NT2/D1 (cell line): ENCODE measurements at regions not wholly inside any gene's neighbourhood (a gene's known extent, or its start where the extent isn't known, plus 50 kb on each side); places are given as distances from the start of the nearest gene placed in this dataset.

Source experiments
- DNase-seq: peaks from one replicate; pipeline ENCODE4 v3.0.0-alpha.2; 2011; ENCODE audit warnings: low read depth, low spot score
- H3K27me3 ChIP-seq: 2 replicates; pipeline ENCODE4 v1.6.0; 2011; ENCODE audit warnings: mild to moderate bottlenecking; ENCODE audit not compliant: insufficient read length, insufficient read depth
- H3K36me3 ChIP-seq: 2 replicates; pipeline ENCODE4 v1.6.1; 2011; ENCODE audit warnings: mild to moderate bottlenecking, low read length, mixed read lengths; ENCODE audit not compliant: insufficient read depth, insufficient read length
- H3K4me1 ChIP-seq: 2 replicates; pipeline ENCODE4 v1.5.1; 2011; ENCODE audit not compliant: insufficient read depth, insufficient read length
- H3K4me3 ChIP-seq: 2 replicates; pipeline ENCODE4 v1.5.1; 2011; ENCODE audit warnings: low read depth; ENCODE audit not compliant: insufficient read length
- H3K9ac ChIP-seq: 2 replicates; pipeline ENCODE4 v1.6.0; 2011; ENCODE audit warnings: low read depth; ENCODE audit not compliant: insufficient read length
- H3K9me3 ChIP-seq: 2 replicates; pipeline ENCODE4 v1.5.1; 2011; ENCODE audit warnings: mild to moderate bottlenecking, low read length; ENCODE audit not compliant: insufficient read depth
- SUZ12 ChIP-seq: IDR thresholded peaks from 2 replicates; pipeline ENCODE4 v1.6.1; 2011; ENCODE audit not compliant: insufficient read length, insufficient read depth; ENCODE audit errors: extremely low read depth
- YY1 ChIP-seq: IDR thresholded peaks from 2 replicates; pipeline ENCODE4 v1.6.1; 2011; ENCODE audit not compliant: insufficient read length, insufficient read depth
- ZNF274 ChIP-seq: IDR thresholded peaks from 2 replicates; pipeline ENCODE4 v1.6.1; 2011; ENCODE audit warnings: mild to moderate bottlenecking, low read depth, low read length

DNA sequence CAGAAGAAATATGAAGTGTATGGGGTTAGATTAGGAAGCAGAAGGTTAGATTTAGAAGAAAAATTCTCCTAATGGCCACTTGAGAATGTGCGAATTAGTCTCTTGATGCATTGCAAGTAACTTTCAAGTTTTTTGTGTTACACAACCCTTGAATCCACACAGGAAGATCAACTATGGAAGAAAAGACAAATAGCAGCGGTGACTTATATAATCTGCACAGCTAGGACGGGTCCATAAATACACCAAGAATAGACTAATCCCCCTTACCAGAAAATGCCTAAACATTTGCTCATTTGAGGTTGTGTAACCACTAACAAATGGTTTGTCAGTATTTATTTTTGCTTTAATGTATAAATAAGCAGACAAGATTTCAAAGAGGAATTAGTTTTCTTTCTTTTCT, 182.6 kb downstream of the TGFB2 start:
- DNase-seq, result no peak
- no peaks in the 10 kb centered on the region for H3K27me3 ChIP-seq
- H3K9ac ChIP-seq, result no peak overlapping the region
- TF ChIP-seq ZNF274 (no peak), SUZ12 (no peak), YY1 (no peak)
- no peak overlapping the region for H3K4me3 ChIP-seq
- no peaks in the 10 kb centered on the region for H3K4me1 ChIP-seq
- no peaks in the 10 kb centered on the region for H3K36me3 ChIP-seq
- no peaks in the 10 kb centered on the region for H3K9me3 ChIP-seq

GRCh38 chr1:218529646-218530300, 184.6 kb downstream of the TGFB2 start:
- TF ChIP-seq ZNF274, result no peak
- no peak for TF ChIP-seq YY1
- no peak for TF ChIP-seq SUZ12
- no peaks in the 10 kb centered on the region for H3K9me3 ChIP-seq

DNA sequence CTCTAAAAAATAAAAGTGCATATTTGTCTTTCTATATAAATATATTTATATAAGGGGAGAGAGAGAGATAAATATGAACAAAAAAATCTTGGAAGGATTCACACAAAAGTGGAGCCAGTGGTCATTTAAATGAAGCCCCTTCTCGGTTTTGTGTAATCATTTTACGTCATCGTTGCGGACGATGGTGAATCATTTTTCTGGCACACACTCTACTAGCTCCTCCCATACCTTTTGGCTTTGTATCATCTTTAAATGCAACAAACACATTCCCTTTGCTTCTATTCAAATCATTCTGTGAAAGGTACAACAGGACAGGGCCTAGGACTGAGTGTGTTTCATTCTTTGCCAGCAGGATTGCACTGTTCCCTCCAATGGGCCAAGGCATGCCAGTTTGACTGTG, 186.8 kb downstream of the TGFB2 start:
- Histone ChIP-seq H3K4me3 (no peak overlapping the region), H3K9ac (no peak overlapping the region), H3K4me1 (no peaks in the 10 kb centered on the region), H3K36me3 (no peaks in the 10 kb centered on the region), H3K27me3 (no peaks in the 10 kb centered on the region), H3K9me3 (no peaks in the 10 kb centered on the region)
- no peak for DNase-seq
- TF ChIP-seq SUZ12 (no peak), ZNF274 (no peak), YY1 (no peak)

More at GRCh38 chr1:218529646-218530300, 184.6 kb downstream of the TGFB2 start:
- Histone ChIP-seq H3K9ac (no peak overlapping the region), H3K4me1 (no peaks in the 10 kb centered on the region), H3K36me3 (no peaks in the 10 kb centered on the region), H3K27me3 (no peaks in the 10 kb centered on the region), H3K4me3 (no peak overlapping the region)
- no peak for DNase-seq

- H3K4me3 ChIP-seq, result no peak overlapping the region
Observed at GRCh38 chr1:218536296-218536986, 191.3 kb downstream of the TGFB2 start.

DNA sequence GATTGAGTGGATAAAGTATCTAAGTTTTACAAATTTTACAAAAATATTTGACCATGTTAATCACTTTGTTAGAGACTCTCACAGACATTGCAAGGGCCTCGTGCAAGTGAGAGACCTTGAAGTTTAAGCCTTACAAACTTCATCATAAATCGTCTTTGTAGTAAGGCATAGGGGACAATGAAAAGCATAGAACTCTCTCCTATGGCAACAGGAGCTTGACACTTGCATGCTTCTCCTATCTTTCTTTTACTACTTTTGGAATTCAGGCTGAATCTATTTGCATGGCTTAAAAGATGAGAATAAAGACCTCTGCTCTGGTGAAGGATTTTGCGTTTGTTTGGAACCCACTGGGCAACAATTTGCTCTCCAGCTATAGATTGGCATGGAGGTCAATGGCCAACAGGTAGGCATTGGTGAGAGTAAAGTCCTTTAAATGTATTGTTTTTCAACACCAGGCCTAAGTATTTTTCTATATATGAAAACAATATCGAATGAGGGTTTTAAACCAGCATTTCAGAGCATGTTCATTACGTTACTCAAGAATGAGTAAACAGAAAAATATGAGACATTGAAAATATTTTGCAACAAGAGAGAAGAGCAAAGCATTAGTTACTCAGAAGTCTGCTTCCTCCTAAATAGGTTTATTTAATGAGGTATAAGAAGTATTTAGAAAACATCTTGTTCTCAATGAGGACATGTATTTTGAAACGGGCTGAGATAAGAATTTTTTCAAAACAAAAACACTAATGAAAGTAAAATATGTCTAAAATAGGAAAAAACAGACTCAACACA, 192.2 kb downstream of the TGFB2 start:
- Histone ChIP-seq H3K36me3 (no peaks in the 10 kb centered on the region), H3K27me3 (no peaks in the 10 kb centered on the region), H3K9me3 (no peaks in the 10 kb centered on the region), H3K9ac (no peak overlapping the region), H3K4me1 (no peaks in the 10 kb centered on the region), H3K4me3 (no peak overlapping the region)
- no peak for TF ChIP-seq YY1
- no peak for TF ChIP-seq SUZ12
- DNase-seq, result no peak

More at GRCh38 chr1:218536296-218536986, 191.3 kb downstream of the TGFB2 start:
- TF ChIP-seq ZNF274, result no peak
- TF ChIP-seq YY1, result no peak
- no peak for TF ChIP-seq SUZ12
- Histone ChIP-seq H3K4me1 (no peaks in the 10 kb centered on the region), H3K27me3 (no peaks in the 10 kb centered on the region), H3K9me3 (no peaks in the 10 kb centered on the region), H3K9ac (no peak overlapping the region), H3K36me3 (no peaks in the 10 kb centered on the region)
- DNase-seq, result no peak

DNA sequence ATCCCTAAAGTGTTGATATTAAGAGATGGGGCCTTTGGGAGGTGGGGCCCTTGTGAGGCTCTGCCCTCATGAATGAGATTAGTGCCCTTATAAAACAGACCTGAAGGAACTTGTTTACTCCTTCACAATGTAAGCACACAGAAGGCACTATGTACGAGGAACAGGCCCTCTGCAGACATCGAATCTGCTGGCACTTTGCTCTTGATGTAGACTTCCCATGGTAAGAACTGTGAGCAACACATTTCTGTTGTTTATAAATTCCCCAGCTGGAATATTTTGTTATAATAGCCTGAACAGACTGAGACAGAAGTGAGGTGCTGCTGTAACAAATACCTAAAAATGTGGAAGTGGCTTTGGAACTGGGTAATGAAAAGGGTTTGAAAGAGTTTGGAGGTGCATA, 193.2 kb downstream of the TGFB2 start:
- H3K4me1 ChIP-seq, result no peaks in the 10 kb centered on the region
- no peak overlapping the region for H3K9ac ChIP-seq
- TF ChIP-seq ZNF274 (no peak), SUZ12 (no peak), YY1 (no peak)
- H3K36me3 ChIP-seq, result no peaks in the 10 kb centered on the region
- no peak for DNase-seq
- no peaks in the 10 kb centered on the region for H3K9me3 ChIP-seq
- H3K27me3 ChIP-seq, result no peaks in the 10 kb centered on the region
- no peak overlapping the region for H3K4me3 ChIP-seq

DNA sequence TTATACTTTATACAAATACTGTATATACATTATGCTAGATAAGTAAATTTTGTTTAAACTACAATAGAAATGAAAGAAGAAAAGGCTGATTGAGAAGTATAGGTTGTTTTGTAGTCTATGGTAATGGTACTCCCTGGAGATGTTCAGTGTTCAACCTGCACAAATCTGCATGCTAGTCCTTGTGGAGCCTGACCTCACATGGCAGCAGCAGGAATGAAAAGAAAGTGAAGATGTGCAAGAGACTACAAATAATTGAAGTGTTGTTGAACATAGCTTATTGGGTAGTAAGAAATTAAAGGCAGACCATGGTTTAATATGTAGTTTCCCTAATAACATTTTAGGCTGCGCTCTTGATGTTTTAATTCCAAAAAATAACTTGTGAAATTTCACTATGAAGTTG, 201.2 kb downstream of the TGFB2 start:
- no peak for DNase-seq
- H3K27me3 ChIP-seq, result no peaks in the 10 kb centered on the region
- H3K9me3 ChIP-seq, result no peaks in the 10 kb centered on the region
- no peaks in the 10 kb centered on the region for H3K4me1 ChIP-seq
- TF ChIP-seq ZNF274 (no peak), SUZ12 (no peak), YY1 (no peak)
- H3K4me3 ChIP-seq, result no peak overlapping the region
- H3K36me3 ChIP-seq, result no peaks in the 10 kb centered on the region
- H3K9ac ChIP-seq, result no peak overlapping the region
